ENCODE measurements at regions not wholly inside any gene's neighbourhood (a gene's known extent, or its start where the extent isn't known, plus 50 kb on each side); places are given as distances from the start of the nearest gene placed in this dataset.

DNA sequence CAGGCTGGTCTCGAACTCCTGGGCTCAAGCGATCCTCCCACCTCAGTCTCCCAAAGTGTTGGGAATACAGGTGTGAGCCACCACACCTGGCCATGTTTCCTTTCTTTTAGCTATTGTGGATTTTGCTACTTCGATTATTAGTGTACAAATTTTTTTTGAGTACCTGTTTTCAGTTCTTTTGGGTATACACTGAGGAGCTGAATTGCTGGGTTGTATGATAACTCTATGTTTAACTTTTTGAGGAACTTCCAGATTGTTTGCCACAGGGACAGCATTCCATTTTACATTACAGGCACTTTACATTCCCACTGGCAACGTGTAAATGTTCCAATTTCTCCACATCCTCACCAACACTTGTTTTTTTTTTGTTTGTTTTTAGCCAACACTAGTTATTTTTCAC, 198.1 kb upstream of the TBX3 start:
- TF ChIP-seq, protein P1, sequence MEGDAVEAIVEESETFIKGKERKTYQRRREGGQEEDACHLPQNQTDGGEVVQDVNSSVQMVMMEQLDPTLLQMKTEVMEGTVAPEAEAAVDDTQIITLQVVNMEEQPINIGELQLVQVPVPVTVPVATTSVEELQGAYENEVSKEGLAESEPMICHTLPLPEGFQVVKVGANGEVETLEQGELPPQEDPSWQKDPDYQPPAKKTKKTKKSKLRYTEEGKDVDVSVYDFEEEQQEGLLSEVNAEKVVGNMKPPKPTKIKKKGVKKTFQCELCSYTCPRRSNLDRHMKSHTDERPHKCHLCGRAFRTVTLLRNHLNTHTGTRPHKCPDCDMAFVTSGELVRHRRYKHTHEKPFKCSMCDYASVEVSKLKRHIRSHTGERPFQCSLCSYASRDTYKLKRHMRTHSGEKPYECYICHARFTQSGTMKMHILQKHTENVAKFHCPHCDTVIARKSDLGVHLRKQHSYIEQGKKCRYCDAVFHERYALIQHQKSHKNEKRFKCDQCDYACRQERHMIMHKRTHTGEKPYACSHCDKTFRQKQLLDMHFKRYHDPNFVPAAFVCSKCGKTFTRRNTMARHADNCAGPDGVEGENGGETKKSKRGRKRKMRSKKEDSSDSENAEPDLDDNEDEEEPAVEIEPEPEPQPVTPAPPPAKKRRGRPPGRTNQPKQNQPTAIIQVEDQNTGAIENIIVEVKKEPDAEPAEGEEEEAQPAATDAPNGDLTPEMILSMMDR (IDR thresholded peaks at IDR 0.05): no peak
- no peak for DNase-seq
- H3K27me3 ChIP-seq: no peaks in the 10 kb centered on the region
- H3K4me1 ChIP-seq: no peaks in the 10 kb centered on the region
- no peaks in the 10 kb centered on the region for H3K36me3 ChIP-seq
- no peak overlapping the region for H3K4me3 ChIP-seq
- WGBS, 2 donors (ENCODE audit: low coverage in 1 of 2): 62 to 82% methylated on average over 3 to 4 of the region's 4 CpGs
- H3K27ac ChIP-seq: no peak overlapping the region
- intact Hi-C loops (cut with DNase I; ENCODE audit: low total_unique reads) (no loop called here), in situ Hi-C loops (cut with MboI; ENCODE audit: low pct_ligation_motif_present in 1 of 4, low pct_unique_long_range_greater_than_20kb in 1 of 4, low sequenced_read_pairs in 3 of 4) (no loop called here)
- H3K9me3 ChIP-seq: no peaks in the 10 kb centered on the region

DNA sequence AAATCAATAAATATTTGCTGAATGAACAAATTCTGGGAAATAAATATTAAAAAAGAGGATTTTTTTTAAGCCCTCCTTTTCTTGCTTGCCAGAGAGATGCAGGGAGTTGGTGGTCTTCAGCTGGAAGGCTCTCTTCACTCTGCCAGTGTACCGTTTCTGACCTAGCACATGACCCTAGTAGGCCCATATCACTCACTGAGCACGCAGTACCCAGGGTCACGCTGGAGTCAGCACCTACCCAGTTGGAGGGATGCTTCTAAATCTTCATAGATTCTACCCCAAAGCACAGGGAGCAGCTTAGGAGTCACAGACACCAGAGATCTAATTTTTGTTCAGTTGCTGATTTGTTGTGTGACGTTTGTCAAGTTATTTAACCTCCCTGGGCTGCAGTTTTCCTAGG, 195.4 kb upstream of the TBX3 start:
- Histone ChIP-seq H3K4me1 (no peaks in the 10 kb centered on the region), H3K27me3 (no peaks in the 10 kb centered on the region), H3K36me3 (no peaks in the 10 kb centered on the region), H3K27ac (no peak overlapping the region), H3K4me3 (no peak overlapping the region), H3K9me3 (no peaks in the 10 kb centered on the region)
- DNase-seq: no peak
- WGBS, 2 donors (ENCODE audit: low coverage in 1 of 2): 81 to 100% methylated on average over 3 to 4 of the region's 4 CpGs
- in situ Hi-C loops (cut with MboI; ENCODE audit: low pct_ligation_motif_present in 1 of 4, low pct_unique_long_range_greater_than_20kb in 1 of 4, low sequenced_read_pairs in 3 of 4): no loop called here
- no peak for TF ChIP-seq POLR2AphosphoS5 (IDR thresholded peaks at IDR 0.05)
- no peak for TF ChIP-seq POLR2A (IDR thresholded peaks at IDR 0.05)
- intact Hi-C loops (cut with DNase I; ENCODE audit: low total_unique reads): no loop called here

DNA sequence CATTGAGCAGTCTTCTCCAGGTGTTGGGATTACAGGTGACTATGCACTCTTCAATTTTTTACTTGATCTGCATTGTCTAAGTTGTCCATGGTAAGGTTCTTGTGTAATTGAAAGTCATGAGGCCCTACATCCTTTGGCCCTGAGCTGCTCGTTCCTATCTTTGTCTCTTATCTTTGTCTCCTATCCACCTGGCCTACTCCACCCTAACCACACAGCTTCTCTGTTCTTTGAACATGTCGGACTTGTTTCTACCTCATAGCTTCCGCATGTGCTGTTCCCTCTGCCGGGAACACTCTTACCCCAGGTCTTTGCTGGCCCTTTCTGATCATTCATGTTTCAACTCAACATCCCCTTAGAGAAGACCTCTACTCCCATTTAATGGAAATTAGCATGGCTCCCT, 194.8 kb upstream of the TBX3 start:
- Histone ChIP-seq H3K4me3 (no peak overlapping the region), H3K4me1 (no peaks in the 10 kb centered on the region), H3K27me3 (no peaks in the 10 kb centered on the region), H3K9me3 (no peaks in the 10 kb centered on the region), H3K27ac (no peak overlapping the region), H3K36me3 (no peaks in the 10 kb centered on the region)
- intact Hi-C loops (cut with DNase I; ENCODE audit: low total_unique reads) (no loop called here), in situ Hi-C loops (cut with MboI; ENCODE audit: low pct_ligation_motif_present in 1 of 4, low pct_unique_long_range_greater_than_20kb in 1 of 4, low sequenced_read_pairs in 3 of 4) (no loop called here)
- WGBS, 2 donors (ENCODE audit: low coverage in 1 of 2): 61 to 65% methylated on average over 4 of the region's 4 CpGs
- DNase-seq: no peak
- TF ChIP-seq POLR2A (IDR thresholded peaks at IDR 0.05) (no peak), POLR2AphosphoS5 (IDR thresholded peaks at IDR 0.05) (no peak)
- TF ChIP-seq, protein P1 (IDR thresholded peaks at IDR 0.05): no peak

DNA sequence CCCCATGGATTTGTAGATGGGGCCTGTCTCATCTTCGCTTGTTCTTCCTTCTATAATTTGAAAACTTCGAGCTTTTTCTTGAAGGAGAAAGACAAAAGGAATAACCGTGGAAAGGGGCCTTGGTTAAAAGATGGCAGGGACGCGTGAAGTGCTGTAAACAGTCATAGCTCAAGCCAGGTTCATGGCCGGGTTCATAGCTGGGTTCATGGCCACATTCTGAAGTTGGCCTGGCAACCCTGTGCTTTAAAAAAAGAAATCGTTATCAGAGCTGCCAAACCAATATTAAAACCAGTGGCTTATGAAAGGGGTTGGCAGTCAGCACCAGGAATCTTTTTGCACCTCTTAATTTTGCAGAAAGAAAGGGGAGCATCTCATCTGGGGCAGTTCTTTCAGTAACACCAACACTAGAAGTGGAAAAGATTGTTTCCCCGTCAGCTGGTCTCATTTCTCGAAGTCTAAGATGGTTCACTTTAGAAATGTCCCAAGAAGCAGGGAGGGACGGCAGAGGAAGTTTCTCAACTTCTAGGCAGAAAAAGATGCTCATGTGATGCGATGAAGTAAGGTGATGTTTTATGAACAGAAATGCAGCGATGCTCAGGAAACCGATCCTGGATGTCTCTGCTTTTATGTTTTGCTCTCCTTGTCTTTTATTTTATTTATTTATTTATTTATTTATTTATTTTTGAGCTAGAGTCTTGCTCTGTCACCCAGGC, 193.1 kb upstream of the TBX3 start:
- no peak overlapping the region for H3K4me3 ChIP-seq
- H3K9me3 ChIP-seq: no peaks in the 10 kb centered on the region
- H3K4me1 ChIP-seq: no peaks in the 10 kb centered on the region
- 83 to 84% methylated on average over 13 of the region's 13 CpGs for WGBS, 2 donors (ENCODE audit: low coverage in 1 of 2)
- no peaks in the 10 kb centered on the region for H3K27me3 ChIP-seq
- no peak for TF ChIP-seq POLR2AphosphoS5 (IDR thresholded peaks at IDR 0.05)
- TF ChIP-seq POLR2A (IDR thresholded peaks at IDR 0.05): no peak
- TF ChIP-seq EP300 (IDR thresholded peaks at IDR 0.05; ENCODE audit: low read depth): no peak
- TF ChIP-seq, protein P1 (IDR thresholded peaks at IDR 0.05): no peak
- no peaks in the 10 kb centered on the region for H3K36me3 ChIP-seq
- in situ Hi-C loops (cut with MboI; ENCODE audit: low pct_ligation_motif_present in 1 of 4, low pct_unique_long_range_greater_than_20kb in 1 of 4, low sequenced_read_pairs in 3 of 4): no loop called here
- H3K27ac ChIP-seq: no peak overlapping the region
- DNase-seq: no peak
- intact Hi-C loops (cut with DNase I; ENCODE audit: low total_unique reads): no loop called here

DNA sequence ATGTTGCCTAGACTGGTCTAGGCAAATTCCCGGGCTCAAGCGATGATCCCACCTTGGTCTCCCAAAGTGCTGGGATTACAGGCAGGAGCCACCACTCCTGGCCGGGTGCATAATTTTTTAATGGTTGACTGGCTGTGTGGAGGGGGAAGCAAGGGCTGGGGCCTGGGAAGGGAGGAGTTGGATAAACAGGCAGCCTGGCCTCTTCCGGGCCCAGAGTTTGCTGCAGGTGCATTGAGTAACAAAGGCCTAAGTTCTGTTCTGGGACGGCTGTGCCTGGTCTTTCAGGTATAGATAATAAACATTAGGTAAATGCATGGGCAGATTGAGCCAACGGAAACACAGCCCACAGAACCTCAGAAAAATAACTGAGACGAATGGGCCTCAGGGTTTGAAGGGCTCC, 191.3 kb upstream of the TBX3 start:
- intact Hi-C loops (cut with DNase I; ENCODE audit: low total_unique reads): no loop called here
- H3K27ac ChIP-seq: no peak overlapping the region
- no peak for TF ChIP-seq POLR2A (IDR thresholded peaks at IDR 0.05)
- TF ChIP-seq, protein P1 (IDR thresholded peaks at IDR 0.05): no peak
- TF ChIP-seq EP300 (IDR thresholded peaks at IDR 0.05; ENCODE audit: low read depth): no peak
- TF ChIP-seq POLR2AphosphoS5 (IDR thresholded peaks at IDR 0.05): no peak
- WGBS, 2 donors (ENCODE audit: low coverage in 1 of 2): 55 to 90% methylated on average over 2 to 7 of the region's 7 CpGs
- no peaks in the 10 kb centered on the region for H3K36me3 ChIP-seq
- no peak for DNase-seq
- in situ Hi-C loops (cut with MboI; ENCODE audit: low pct_ligation_motif_present in 1 of 4, low pct_unique_long_range_greater_than_20kb in 1 of 4, low sequenced_read_pairs in 3 of 4): no loop called here
- H3K4me3 ChIP-seq: no peak overlapping the region
- no peaks in the 10 kb centered on the region for H3K27me3 ChIP-seq
- no peaks in the 10 kb centered on the region for H3K9me3 ChIP-seq
- no peaks in the 10 kb centered on the region for H3K4me1 ChIP-seq
